K562 (cell line): ENCODE measurements at regions not wholly inside any gene's neighbourhood (a gene's known extent, or its start where the extent isn't known, plus 50 kb on each side); places are given as distances from the start of the nearest gene placed in this dataset.

Source experiments
- LCOR ChIP-seq: sonication (generic); formaldehyde crosslinking; IDR thresholded peaks from 2 replicates; pipeline ENCODE4 v1.8.0; 2022; ENCODE audit warnings: mild to moderate bottlenecking, missing genetic modification reagents
- PCBP2 ChIP-seq: fragments of 200-400 bp; formaldehyde crosslinking; IDR thresholded peaks from 2 replicates; pipeline ENCODE4 v1.6.1; 2018; ENCODE audit warnings: low read length, low read depth, mild to moderate bottlenecking, moderate library complexity; ENCODE audit not compliant: poor library complexity, severe bottlenecking
- RBBP5 ChIP-seq: fragments of 200-600 bp; sonication (generic); IDR thresholded peaks from 2 replicates; pipeline ENCODE4 v1.6.1; 2012; ENCODE audit warnings: borderline replicate concordance, mild to moderate bottlenecking, low read length, control low read depth, inconsistent platforms; ENCODE audit not compliant: insufficient read depth, poor library complexity, severe bottlenecking
- ZFP1 ChIP-seq: fragments of 450-650 bp; formaldehyde crosslinking; IDR thresholded peaks from 2 replicates; pipeline ENCODE4 v1.4.0; 2020; ENCODE audit warnings: mild to moderate bottlenecking, mixed read lengths
- ZKSCAN8 ChIP-seq: fragments of 200-800 bp; sonication (Bioruptor generic); IDR thresholded peaks from 2 replicates; pipeline ENCODE4 v1.6.1; 2016; ENCODE audit warnings: missing genetic modification characterization, missing compliant biosample characterization
- ZNF449 ChIP-seq: fragments of 250-450 bp; sonication (Bioruptor Pico); IDR thresholded peaks from 2 replicates; pipeline ENCODE4 v1.8.0; 2022; ENCODE audit warnings: moderate library complexity, mild to moderate bottlenecking, inconsistent platforms
- ZNF589 ChIP-seq: fragments of 200-800 bp; sonication (Bioruptor generic); IDR thresholded peaks from 2 replicates; pipeline ENCODE4 v1.6.1; 2016; ENCODE audit warnings: low read depth, missing genetic modification characterization, missing compliant biosample characterization
- ZNF699 ChIP-seq: fragments of 250-450 bp; sonication (Bioruptor Pico); IDR thresholded peaks from 2 replicates; pipeline ENCODE4 v1.8.0; 2021; ENCODE audit warnings: mild to moderate bottlenecking, moderate library complexity; ENCODE audit not compliant: insufficient replicate concordance
- ZNF75A ChIP-seq: fragments of 450-650 bp; formaldehyde crosslinking; IDR thresholded peaks from 2 replicates; pipeline ENCODE4 v1.4.0; 2020; ENCODE audit warnings: mild to moderate bottlenecking
- TF ChIP-seq, protein P1 (sequence below): sonication (generic); formaldehyde crosslinking; IDR thresholded peaks from 2 replicates; pipeline ENCODE4 v1.9.0; 2022; ENCODE audit warnings: mild to moderate bottlenecking, missing genetic modification reagents

DNA sequence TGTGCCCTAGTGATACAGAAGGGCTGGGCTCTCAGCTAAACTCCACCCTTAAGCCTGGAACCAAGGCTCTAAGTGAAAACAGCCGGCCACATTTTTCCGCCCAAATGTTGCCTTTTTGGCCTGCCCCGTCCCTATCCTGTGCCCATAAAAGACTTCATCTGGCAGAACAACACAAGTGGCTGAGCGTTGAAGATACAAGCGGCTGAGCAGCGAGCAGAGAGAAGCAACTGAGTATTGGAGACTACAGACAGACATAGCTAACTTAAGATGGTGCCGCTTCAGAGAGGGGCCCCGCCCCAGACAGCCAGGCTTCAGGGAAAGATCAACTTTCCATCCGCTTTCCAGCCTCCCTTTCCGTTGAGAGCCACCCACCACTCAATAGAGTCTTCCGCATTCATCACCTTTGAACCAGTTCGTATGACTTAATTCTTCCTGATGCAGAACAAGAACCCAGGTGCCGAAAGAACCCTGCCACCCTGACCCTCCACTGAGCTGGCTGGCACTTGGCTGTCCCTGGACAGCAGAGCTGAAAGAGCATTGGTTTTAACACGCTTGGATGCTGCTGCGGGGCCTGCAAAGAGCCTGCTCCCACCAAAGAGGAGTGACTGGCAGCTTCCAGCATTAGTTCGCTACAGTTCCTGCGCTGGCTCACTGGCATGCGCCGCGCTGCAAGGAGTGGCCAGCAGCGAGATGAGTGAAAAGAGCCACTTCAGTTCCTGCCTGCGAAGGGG, 853.2 kb upstream of the INTU start (continued):
- TF ChIP-seq ZNF589 (CRISPR knock-in tag), result peak; percentile 77; the same call in 1 of the 2 replicates
- peak; percentile 55; the same call in 1 of the 2 replicates for TF ChIP-seq ZKSCAN8 (CRISPR knock-in tag)
- TF ChIP-seq LCOR (CRISPR knock-in tag), result no peak
- no peak for TF ChIP-seq PCBP2
- TF ChIP-seq RBBP5, result peak; percentile 51
- TF ChIP-seq, protein P1, sequence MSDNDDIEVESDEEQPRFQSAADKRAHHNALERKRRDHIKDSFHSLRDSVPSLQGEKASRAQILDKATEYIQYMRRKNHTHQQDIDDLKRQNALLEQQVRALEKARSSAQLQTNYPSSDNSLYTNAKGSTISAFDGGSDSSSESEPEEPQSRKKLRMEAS, result no peak
- no peak for TF ChIP-seq ZNF449
- no peak for TF ChIP-seq ZNF699 (CRISPR knock-in tag)
- TF ChIP-seq ZFP1, result no peak
- no peak for TF ChIP-seq ZNF75A (CRISPR knock-in tag)
